ENCODE measurements at regions not wholly inside any gene's neighbourhood (a gene's known extent, or its start where the extent isn't known, plus 50 kb on each side); places are given as distances from the start of the nearest gene placed in this dataset.

GRCh38 chr20:52433326-52434040 is 241.9 kb upstream of the ZFP64 start:
- Histone ChIP-seq H3K27ac (ENCODE audit: low read depth, low read length) (no peak overlapping the region), H3K27me3 (ENCODE audit: insufficient read depth, low read length) (no peaks in the 10 kb centered on the region), H3K9me2 (ENCODE audit: insufficient read depth) (no peaks in the 10 kb centered on the region), H3K9me3 (ENCODE audit: control insufficient read depth in 1 of 2, insufficient read depth in 1 of 2, low read depth in 1 of 2, low read length in 2 of 2) (peaks cover 0 to 3% of the 10 kb centered on the region in 2 experiments; a peak in 1 of 4 replicates), H2AFZ (ENCODE audit: low read depth, low read length, poor library complexity, severe bottlenecking) (no peak overlapping the region), H3K9ac (ENCODE audit: low read length) (no peak overlapping the region), H3K4me2 (ENCODE audit: low read length) (no peak overlapping the region), H3K79me2 (ENCODE audit: insufficient read depth, low read length) (no peaks in the 10 kb centered on the region), H3K4me3 (replicated peaks in 1 of 2; ENCODE audit: low read depth in 1 of 2, low read length in 2 of 2) (no peak overlapping the region), H3K36me3 (ENCODE audit: control insufficient read depth in 1 of 2, insufficient read depth in 2 of 2, low read length in 2 of 2) (no peaks in the 10 kb centered on the region), H3K4me1 (ENCODE audit: control insufficient read depth in 1 of 2, insufficient read depth in 2 of 2, low read length in 2 of 2) (no peaks in the 10 kb centered on the region), H4K20me1 (ENCODE audit: insufficient read depth) (no peaks in the 10 kb centered on the region)
- ATAC-seq (no peak), DNase-seq (ENCODE audit: low read depth, low spot score) (no peak)
- CTCF ChIA-PET = no interaction called here
- POLR2A ChIA-PET = no interaction called here
- BruUV-seq (replicated peaks) = no TSS peak
- intact Hi-C loops (cut with micrococcal nuclease) = no loop called here
- TF ChIP-seq ZBTB33 (IDR thresholded peaks at IDR 0.05; ENCODE audit: extremely low read depth, insufficient replicate concordance, low read length) = no peak
- no peak for TF ChIP-seq POLR2A (IDR thresholded peaks at IDR 0.05; ENCODE audit: borderline replicate concordance, extremely low read depth, insufficient read depth, insufficient read length)
- no peak for TF ChIP-seq EZH2phosphoT487 (IDR thresholded peaks at IDR 0.05; ENCODE audit: borderline replicate concordance)
- no peak for TF ChIP-seq EZH2 (IDR thresholded peaks at IDR 0.05)
- no peak for TF ChIP-seq FOSL1 (IDR thresholded peaks at IDR 0.05; ENCODE audit: low read depth)
- no peak for TF ChIP-seq SP1 (IDR thresholded peaks at IDR 0.05; ENCODE audit: low read depth)
- TF ChIP-seq ZFX (IDR thresholded peaks at IDR 0.05) = no peak
- TF ChIP-seq POLR2AphosphoS5 (IDR thresholded peaks at IDR 0.05; ENCODE audit: low read depth, low read length) = no peak
- TF ChIP-seq JUND (IDR thresholded peaks at IDR 0.05) = no peak
- TF ChIP-seq, protein P1, sequence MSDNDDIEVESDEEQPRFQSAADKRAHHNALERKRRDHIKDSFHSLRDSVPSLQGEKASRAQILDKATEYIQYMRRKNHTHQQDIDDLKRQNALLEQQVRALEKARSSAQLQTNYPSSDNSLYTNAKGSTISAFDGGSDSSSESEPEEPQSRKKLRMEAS (IDR thresholded peaks at IDR 0.05) = no peak
- TF ChIP-seq CBX3 (IDR thresholded peaks at IDR 0.05; ENCODE audit: low read depth) = no peak
- TF ChIP-seq TCF7L2 (IDR thresholded peaks at IDR 0.05; ENCODE audit: borderline replicate concordance, extremely low read depth, insufficient read depth, insufficient read length) = no peak
- RAD21 ChIA-PET (ENCODE audit: low non-redundant PET in 1 of 2, low total read pairs in 2 of 2, uncharacterized antibody in 2 of 2, unreplicated experiment in 2 of 2) = no interaction called here

All from HCT116 (cell line).